SK-N-SH treated with all-trans-retinoic acid at 6 μM for 48 hours (cell line): ENCODE measurements at regions not wholly inside any gene's neighbourhood (a gene's known extent, or its start where the extent isn't known, plus 50 kb on each side); places are given as distances from the start of the nearest gene placed in this dataset.

Experiments
- ATAC-seq: fragments of 200-7000 bp; cut with Tn5 transposase; 3 replicates; pipeline ENCODE4 v1.9.1; 2020; ENCODE audit warnings: mild to moderate bottlenecking, moderate library complexity
- ARNTL ChIP-seq: fragments of 450-650 bp; formaldehyde crosslinking; IDR thresholded peaks from 2 replicates; pipeline ENCODE4 v1.5.0; 2020; ENCODE audit warnings: low read depth, mild to moderate bottlenecking, moderate library complexity, borderline replicate concordance
- BACH2 ChIP-seq: fragments of 250-450 bp; sonication (Bioruptor Pico); IDR thresholded peaks from 2 replicates; pipeline ENCODE4 v1.9.0; 2021; ENCODE audit warnings: mild to moderate bottlenecking, borderline replicate concordance
- CREB5 ChIP-seq: fragments of 250-450 bp; sonication (Bioruptor Pico); IDR thresholded peaks from 2 replicates; pipeline ENCODE4 v1.5.1; 2020; ENCODE audit warnings: low read depth, mild to moderate bottlenecking, moderate library complexity
- CSDC2 ChIP-seq: fragments of 250-450 bp; sonication (Bioruptor Pico); IDR thresholded peaks from 2 replicates; pipeline ENCODE4 v1.5.0; 2020; ENCODE audit warnings: mild to moderate bottlenecking, moderate library complexity
- CSRNP3 ChIP-seq: fragments of 250-450 bp; sonication (Bioruptor Pico); IDR thresholded peaks from 2 replicates; pipeline ENCODE4 v1.5.1; 2021; ENCODE audit warnings: mild to moderate bottlenecking, moderate library complexity
- ESRRG ChIP-seq: fragments of 250-450 bp; sonication (Bioruptor Pico); IDR thresholded peaks from 2 replicates; pipeline ENCODE4 v1.6.1; 2021; ENCODE audit warnings: mild to moderate bottlenecking
- GLIS3 ChIP-seq: fragments of 250-450 bp; sonication (Bioruptor Pico); IDR thresholded peaks from 2 replicates; pipeline ENCODE4 v1.5.0; 2020; ENCODE audit warnings: mild to moderate bottlenecking, moderate library complexity
- ISL1 ChIP-seq: fragments of 250-450 bp; sonication (Bioruptor Pico); IDR thresholded peaks from 2 replicates; pipeline ENCODE4 v2.1.2; 2022; ENCODE audit warnings: mild to moderate bottlenecking, moderate library complexity
- POU6F1 ChIP-seq: fragments of 250-450 bp; sonication (Bioruptor Pico); IDR thresholded peaks from 2 replicates; pipeline ENCODE4 v1.8.0; 2021; ENCODE audit warnings: low read depth, mild to moderate bottlenecking, moderate library complexity, borderline replicate concordance
- PPARA ChIP-seq: fragments of 250-450 bp; sonication (Bioruptor Pico); IDR thresholded peaks from 2 replicates; pipeline ENCODE4 v1.5.0; 2020; ENCODE audit warnings: mild to moderate bottlenecking, borderline replicate concordance
- RARB ChIP-seq: fragments of 250-450 bp; sonication (Bioruptor Pico); IDR thresholded peaks from 2 replicates; pipeline ENCODE4 v1.8.0; 2021; ENCODE audit warnings: mild to moderate bottlenecking, moderate library complexity
- TCF4 ChIP-seq: fragments of 250-450 bp; sonication (Bioruptor Pico); IDR thresholded peaks from 2 replicates; pipeline ENCODE4 v1.8.0; 2021; ENCODE audit warnings: mild to moderate bottlenecking, moderate library complexity, borderline replicate concordance
- TOX ChIP-seq: fragments of 250-450 bp; sonication (Bioruptor Pico); IDR thresholded peaks from 2 replicates; pipeline ENCODE4 v1.8.0; 2021; ENCODE audit warnings: mild to moderate bottlenecking, moderate library complexity, borderline replicate concordance
- TSHZ2 ChIP-seq: fragments of 250-450 bp; sonication (Bioruptor Pico); IDR thresholded peaks from 2 replicates; pipeline ENCODE4 v1.5.0; 2020; ENCODE audit warnings: mild to moderate bottlenecking, moderate library complexity
- ZC3H10 ChIP-seq: fragments of 250-450 bp; sonication (Bioruptor Pico); IDR thresholded peaks from 2 replicates; pipeline ENCODE4 v1.5.1; 2021; ENCODE audit warnings: mild to moderate bottlenecking, moderate library complexity
- ZFP3 ChIP-seq: fragments of 250-450 bp; sonication (Bioruptor Pico); IDR thresholded peaks from 2 replicates; pipeline ENCODE4 v1.5.0; 2020; ENCODE audit warnings: mild to moderate bottlenecking, moderate library complexity
- ZFP30 ChIP-seq: fragments of 450-650 bp; formaldehyde crosslinking; IDR thresholded peaks from 2 replicates; pipeline ENCODE4 v1.5.0; 2022; ENCODE audit warnings: mild to moderate bottlenecking, moderate library complexity
- ZNF8 ChIP-seq: fragments of 450-650 bp; formaldehyde crosslinking; IDR thresholded peaks from 2 replicates; pipeline ENCODE4 v1.5.0; 2020; ENCODE audit warnings: mild to moderate bottlenecking, moderate library complexity

- no peak for ATAC-seq
- TF ChIP-seq CREB5 (CRISPR knock-in tag): no peak
These were observed 566.5 kb downstream of the DCDC2C start for GRCh38 chr2:4269885-4270284.

- TF ChIP-seq TOX: no peak
- TF ChIP-seq TCF4 (CRISPR knock-in tag): no peak
- no peak for ATAC-seq
These were observed 569.0 kb downstream of the DCDC2C start for GRCh38 chr2:4272261-4272858.

- ATAC-seq: no peak
These were observed 575.0 kb downstream of the DCDC2C start for GRCh38 chr2:4278392-4278791.

GRCh38 chr2:4279431-4279830 is 576.1 kb downstream of the DCDC2C start:
- no peak for ATAC-seq
- TF ChIP-seq ESRRG (CRISPR knock-in tag) (no peak), ZC3H10 (no peak)

More at GRCh38 chr2:4278392-4278791, 575.0 kb downstream of the DCDC2C start:
- no peak for TF ChIP-seq ZFP3 (CRISPR knock-in tag)
- no peak for TF ChIP-seq ZFP30
- no peak for TF ChIP-seq CREB5 (CRISPR knock-in tag)
- TF ChIP-seq ZNF8 (CRISPR knock-in tag): no peak

GRCh38 chr2:4291430-4291829 is 588.1 kb downstream of the DCDC2C start:
- ATAC-seq: no peak
- no peak for TF ChIP-seq ARNTL (CRISPR knock-in tag)
- TF ChIP-seq TSHZ2 (CRISPR knock-in tag): no peak
- TF ChIP-seq ZNF8 (CRISPR knock-in tag): no peak
- TF ChIP-seq PPARA (CRISPR knock-in tag): no peak
- no peak for TF ChIP-seq ZFP3 (CRISPR knock-in tag)
- no peak for TF ChIP-seq CSRNP3 (CRISPR knock-in tag)
- no peak for TF ChIP-seq ISL1 (CRISPR knock-in tag)

- no peak for ATAC-seq
- TF ChIP-seq GLIS3 (no peak), TCF4 (CRISPR knock-in tag) (no peak), TSHZ2 (CRISPR knock-in tag) (no peak), RARB (CRISPR knock-in tag) (no peak), POU6F1 (CRISPR knock-in tag) (no peak), ISL1 (CRISPR knock-in tag) (no peak), CSDC2 (CRISPR knock-in tag) (no peak), CREB5 (CRISPR knock-in tag) (no peak), BACH2 (no peak), PPARA (CRISPR knock-in tag) (no peak), TOX (no peak)
These were observed 592.3 kb downstream of the DCDC2C start for GRCh38 chr2:4295680-4296079.
